A673 (cell line): ENCODE measurements at regions not wholly inside any gene's neighbourhood (a gene's known extent, or its start where the extent isn't known, plus 50 kb on each side); places are given as distances from the start of the nearest gene placed in this dataset.

Experiments
- BruUV-seq: library from RNA; stranded (reverse); fragments of 400-500 nt; replicated peaks from 2 replicates; lab custom pipeline; 2021; lab: Mats Ljungman, UMichigan
- CTCF ChIA-PET: fragments of 300-600 bp; sonication (Branson Sonifier 250); formaldehyde crosslinking; loops from one replicate; lab custom pipeline; 2022; ENCODE audit warnings: antibody characterized with exemption; lab: Charles Lee
- POLR2A ChIA-PET: fragments of 300-600 bp; sonication (Branson Sonifier 250); formaldehyde crosslinking; loops from one replicate; lab custom pipeline; 2022; ENCODE audit warnings: antibody characterized with exemption; ENCODE audit not compliant: low non-redundant PET; lab: Charles Lee
- DNase-seq: peaks from one replicate; pipeline ENCODE4 v3.0.0-alpha.2; 2015; ENCODE audit warnings: low spot score
- H3K27ac ChIP-seq: fragments of 200-600 bp; sonication (generic); 2 replicates; pipeline ENCODE4 v1.5.1; 2016; ENCODE audit warnings: mixed run types, low read depth, mild to moderate bottlenecking, mixed read lengths, antibody characterized with exemption, low read length; ENCODE audit not compliant: poor library complexity, severe bottlenecking
- H3K27me3 ChIP-seq: fragments of 200-600 bp; sonication (generic); replicated peaks from 2 replicates; pipeline ENCODE4 v1.6.1; 2017; ENCODE audit warnings: mixed run types, low read depth, mild to moderate bottlenecking, mixed read lengths, antibody characterized with exemption, low read length; ENCODE audit not compliant: insufficient read depth, poor library complexity
- H3K36me3 ChIP-seq: fragments of 200-600 bp; sonication (generic); 2 replicates; pipeline ENCODE4 v1.6.1; 2016; ENCODE audit warnings: mixed run types, mild to moderate bottlenecking, mixed read lengths, antibody characterized with exemption, low read length; ENCODE audit not compliant: insufficient read depth, poor library complexity, severe bottlenecking
- H3K4me1 ChIP-seq: fragments of 200-600 bp; sonication (generic); 2 replicates; pipeline ENCODE4 v1.6.1; 2017; ENCODE audit warnings: mixed run types, mild to moderate bottlenecking, mixed read lengths, antibody characterized with exemption, low read length; ENCODE audit not compliant: insufficient read depth, poor library complexity, severe bottlenecking
- H3K4me3 ChIP-seq: fragments of 200-600 bp; sonication (generic); 2 replicates; pipeline ENCODE4 v1.5.1; 2016; ENCODE audit warnings: low read depth, mixed run types, mild to moderate bottlenecking, mixed read lengths, low read length; ENCODE audit not compliant: poor library complexity, severe bottlenecking
- H3K9me3 ChIP-seq: fragments of 200-600 bp; sonication (generic); 2 replicates; pipeline ENCODE4 v1.6.1; 2016; ENCODE audit warnings: mixed run types, low read depth, mild to moderate bottlenecking, mixed read lengths, antibody characterized with exemption, low read length; ENCODE audit not compliant: poor library complexity, severe bottlenecking
- CTCF ChIP-seq: fragments of 300-800, 200-600 bp; sonication (generic); conservative IDR thresholded peaks from 2 replicates; pipeline ENCODE4 v1.5.1; 2017; ENCODE audit warnings: low read depth, mild to moderate bottlenecking, antibody characterized with exemption, low read length, moderate library complexity, mixed read lengths
- EZH2 ChIP-seq: fragments of 200-600 bp; sonication (generic); IDR thresholded peaks from 2 replicates; pipeline ENCODE4 v1.6.1; 2017; ENCODE audit warnings: borderline replicate concordance, low read depth, mild to moderate bottlenecking, mixed read lengths, antibody characterized with exemption, low read length; ENCODE audit not compliant: poor library complexity, severe bottlenecking
- intact Hi-C: fragments of 100-400 bp; cut with micrococcal nuclease; formaldehyde crosslinking; loops from one replicate; pipeline ENCODE4 v1.10.0; 2022; ENCODE audit not compliant: unreplicated experiment

GRCh38 chr17:79301469-79301868 lies 226.8 kb downstream of the ENGASE start:
- ChIA-PET CTCF (no interaction called here), POLR2A (no interaction called here)
- H3K4me1 ChIP-seq: no peaks in the 10 kb centered on the region
- no peak overlapping the region for H3K27ac ChIP-seq
- H3K9me3 ChIP-seq: no peaks in the 10 kb centered on the region
- peaks cover 82% of the 10 kb centered on the region for H3K27me3 ChIP-seq
- no peak for DNase-seq
- TF ChIP-seq EZH2: no peak
- TF ChIP-seq CTCF: no peak
- no TSS peak for BruUV-seq
- no peaks in the 10 kb centered on the region for H3K36me3 ChIP-seq
- H3K4me3 ChIP-seq: no peak overlapping the region
- intact Hi-C loops: no loop called here

GRCh38 chr17:79299349-79299748 lies 224.7 kb downstream of the ENGASE start:
- DNase-seq: no peak
- ChIA-PET CTCF (no interaction called here), POLR2A (no interaction called here)
- H3K4me3 ChIP-seq: no peak overlapping the region
- no peaks in the 10 kb centered on the region for H3K36me3 ChIP-seq
- H3K9me3 ChIP-seq: no peaks in the 10 kb centered on the region
- H3K27ac ChIP-seq: no peak overlapping the region
- H3K4me1 ChIP-seq: no peaks in the 10 kb centered on the region
- H3K27me3 ChIP-seq: peaks cover 80% of the 10 kb centered on the region
- intact Hi-C loops: no loop called here
- BruUV-seq: no TSS peak
- TF ChIP-seq EZH2 (no peak), CTCF (no peak)

- intact Hi-C loops: no loop called here
- POLR2A ChIA-PET: no interaction called here
- TF ChIP-seq CTCF: no peak
- TF ChIP-seq EZH2: no peak
- H3K9me3 ChIP-seq: no peaks in the 10 kb centered on the region
- H3K4me3 ChIP-seq: no peak overlapping the region
- peaks cover 80% of the 10 kb centered on the region for H3K27me3 ChIP-seq
- DNase-seq: no peak
- no peaks in the 10 kb centered on the region for H3K36me3 ChIP-seq
- H3K4me1 ChIP-seq: no peaks in the 10 kb centered on the region
- no peak overlapping the region for H3K27ac ChIP-seq
- CTCF ChIA-PET: no interaction called here
- no TSS peak for BruUV-seq
These were observed 224.2 kb downstream of the ENGASE start for GRCh38 chr17:79298799-79299198.
